ENCODE measurements at regions not wholly inside any gene's neighbourhood (a gene's known extent, or its start where the extent isn't known, plus 50 kb on each side); places are given as distances from the start of the nearest gene placed in this dataset.

GRCh38 chr16:88318051-88318450, 64.7 kb upstream of the ZNF469 start:
- TF ChIP-seq CTCF (IDR thresholded peaks at IDR 0.05) (no peak), POLR2A (IDR thresholded peaks at IDR 0.05) (no peak)
